Fibroblast of the aortic adventitia (primary cell): ENCODE measurements at regions not wholly inside any gene's neighbourhood (a gene's known extent, or its start where the extent isn't known, plus 50 kb on each side); places are given as distances from the start of the nearest gene placed in this dataset.

Source experiments
- DNase-seq: peaks from one replicate; pipeline ENCODE4 v3.0.0-alpha.2; 2010; ENCODE audit warnings: low read depth
- H3K4me3 ChIP-seq: 2 replicates; pipeline ENCODE4 v1.5.1; 2011; ENCODE audit warnings: low read depth, mild to moderate bottlenecking, control low read depth, low read length, moderate library complexity
- TF ChIP-seq, protein P1 (sequence below): IDR thresholded peaks from 2 replicates; pipeline ENCODE4 v1.5.1; 2011; ENCODE audit warnings: mild to moderate bottlenecking, low read length, control low read depth, inconsistent platforms; ENCODE audit not compliant: insufficient read depth

DNA sequence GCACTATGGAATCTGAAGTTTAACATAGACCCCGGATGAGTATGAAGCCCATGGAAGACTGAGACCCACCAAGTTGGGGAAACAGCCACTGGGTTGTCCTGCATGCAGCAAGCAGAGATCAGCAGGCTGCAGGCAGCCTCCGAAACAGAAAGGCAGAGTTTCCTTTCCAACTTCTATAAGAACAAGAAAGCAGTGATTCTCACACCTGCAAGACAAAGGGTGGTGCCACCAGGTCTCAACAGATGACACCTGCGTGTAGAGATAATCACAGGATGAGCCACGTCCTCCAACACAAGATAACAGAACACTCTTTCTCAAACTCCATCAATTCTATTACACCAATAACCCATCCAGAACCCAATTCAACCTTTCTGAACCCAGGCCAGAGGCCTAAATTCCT, 457.9 kb downstream of the FOXO1 start:
- DNase-seq: no peak
- TF ChIP-seq, protein P1, sequence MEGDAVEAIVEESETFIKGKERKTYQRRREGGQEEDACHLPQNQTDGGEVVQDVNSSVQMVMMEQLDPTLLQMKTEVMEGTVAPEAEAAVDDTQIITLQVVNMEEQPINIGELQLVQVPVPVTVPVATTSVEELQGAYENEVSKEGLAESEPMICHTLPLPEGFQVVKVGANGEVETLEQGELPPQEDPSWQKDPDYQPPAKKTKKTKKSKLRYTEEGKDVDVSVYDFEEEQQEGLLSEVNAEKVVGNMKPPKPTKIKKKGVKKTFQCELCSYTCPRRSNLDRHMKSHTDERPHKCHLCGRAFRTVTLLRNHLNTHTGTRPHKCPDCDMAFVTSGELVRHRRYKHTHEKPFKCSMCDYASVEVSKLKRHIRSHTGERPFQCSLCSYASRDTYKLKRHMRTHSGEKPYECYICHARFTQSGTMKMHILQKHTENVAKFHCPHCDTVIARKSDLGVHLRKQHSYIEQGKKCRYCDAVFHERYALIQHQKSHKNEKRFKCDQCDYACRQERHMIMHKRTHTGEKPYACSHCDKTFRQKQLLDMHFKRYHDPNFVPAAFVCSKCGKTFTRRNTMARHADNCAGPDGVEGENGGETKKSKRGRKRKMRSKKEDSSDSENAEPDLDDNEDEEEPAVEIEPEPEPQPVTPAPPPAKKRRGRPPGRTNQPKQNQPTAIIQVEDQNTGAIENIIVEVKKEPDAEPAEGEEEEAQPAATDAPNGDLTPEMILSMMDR: no peak
- no peak overlapping the region for H3K4me3 ChIP-seq

DNA sequence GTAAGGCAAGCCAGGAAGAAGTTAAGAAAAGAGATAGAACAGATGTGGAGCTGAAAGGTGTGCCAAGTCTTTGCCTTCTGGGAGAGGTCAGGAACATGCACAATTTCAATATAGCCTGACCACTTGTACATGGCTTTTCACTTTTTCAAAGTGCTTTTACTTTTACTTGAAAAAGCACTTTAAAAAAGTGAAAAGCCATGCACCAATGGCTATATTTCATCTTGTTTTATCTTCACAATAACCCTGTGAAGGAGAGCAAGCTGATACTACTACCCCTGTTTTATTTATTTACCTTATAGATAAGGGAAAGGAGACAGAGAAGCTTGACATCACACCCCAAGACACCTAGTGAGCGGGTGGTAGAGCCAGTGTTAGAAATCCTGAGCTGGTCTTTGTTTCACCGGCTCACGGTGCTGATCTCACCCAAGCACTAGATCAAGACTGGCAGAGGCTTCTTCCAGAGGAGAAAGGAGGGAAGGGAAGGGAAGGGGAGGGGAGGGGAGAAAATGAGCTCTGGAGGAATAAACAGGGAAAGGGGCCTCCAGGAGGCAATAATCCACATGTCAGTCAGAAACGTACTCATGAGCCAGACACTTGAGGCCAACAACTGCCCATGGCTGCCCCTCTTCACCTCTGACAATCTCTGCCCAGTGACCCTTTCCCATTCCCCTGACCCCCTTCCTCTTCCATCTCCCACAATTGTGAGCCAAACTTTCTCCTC, 455.4 kb downstream of the FOXO1 start:
- no peak for DNase-seq
- TF ChIP-seq, protein P1: no peak
- H3K4me3 ChIP-seq: no peak overlapping the region

DNA sequence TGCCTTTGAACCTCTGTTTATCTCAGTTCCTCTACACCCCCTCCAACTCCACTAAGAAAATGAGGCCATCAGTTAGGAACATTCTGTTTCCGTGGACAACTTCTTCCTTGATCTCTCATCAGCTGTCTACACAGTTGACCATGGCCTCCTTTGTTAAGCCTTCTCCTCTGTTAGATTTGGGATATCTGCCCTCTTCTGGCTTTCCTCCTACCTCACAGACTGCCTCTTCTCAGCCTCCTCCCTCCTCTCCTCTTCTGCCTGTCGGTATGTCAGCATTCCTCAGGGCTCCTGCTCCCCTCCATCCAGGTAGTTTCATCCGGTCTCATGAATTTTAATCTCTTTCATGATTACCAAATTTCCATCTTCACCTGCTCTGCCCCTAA, 454.9 kb downstream of the FOXO1 start:
- TF ChIP-seq, protein P1: no peak
- no peak for DNase-seq
- no peak overlapping the region for H3K4me3 ChIP-seq

DNA sequence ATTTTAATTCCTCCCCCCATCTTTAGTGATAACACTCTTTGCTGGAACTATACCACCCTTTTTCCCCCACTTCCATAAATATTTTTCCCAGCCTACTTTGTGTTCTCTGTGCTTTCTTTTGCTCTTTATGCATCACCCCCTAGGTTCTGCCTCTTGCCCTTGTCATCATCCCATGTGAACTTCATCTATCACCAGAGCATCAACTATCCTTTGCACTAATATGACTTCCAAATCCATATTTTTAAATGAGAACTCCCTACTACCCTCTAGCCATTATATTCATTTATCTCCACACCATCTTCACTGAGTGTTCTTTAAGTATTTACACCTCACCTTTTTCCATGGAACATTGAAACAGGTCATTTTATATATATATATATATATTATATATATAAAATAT, 452.7 kb downstream of the FOXO1 start:
- no peak for DNase-seq
- H3K4me3 ChIP-seq: no peak overlapping the region
- TF ChIP-seq, protein P1: no peak

DNA sequence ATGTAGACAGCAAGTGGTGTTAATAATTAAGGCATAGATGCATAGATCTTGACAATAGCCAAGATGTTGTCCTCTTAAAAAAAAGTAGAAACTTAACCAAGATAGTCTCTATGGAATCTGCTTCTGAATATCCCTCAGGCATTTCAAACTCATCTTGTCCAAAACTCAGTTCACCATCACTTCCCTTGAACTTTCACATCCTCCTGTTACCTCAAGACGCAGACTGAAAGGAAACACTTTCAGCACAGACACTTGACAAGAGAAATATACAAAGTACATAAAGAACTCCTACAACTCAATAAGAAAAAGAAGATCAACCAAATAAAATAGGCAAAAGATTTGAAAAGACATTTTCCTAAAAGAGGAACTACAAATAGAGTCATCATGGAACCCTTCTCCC, 451.1 kb downstream of the FOXO1 start:
- no peak for DNase-seq
- no peak overlapping the region for H3K4me3 ChIP-seq
- TF ChIP-seq, protein P1: no peak

DNA sequence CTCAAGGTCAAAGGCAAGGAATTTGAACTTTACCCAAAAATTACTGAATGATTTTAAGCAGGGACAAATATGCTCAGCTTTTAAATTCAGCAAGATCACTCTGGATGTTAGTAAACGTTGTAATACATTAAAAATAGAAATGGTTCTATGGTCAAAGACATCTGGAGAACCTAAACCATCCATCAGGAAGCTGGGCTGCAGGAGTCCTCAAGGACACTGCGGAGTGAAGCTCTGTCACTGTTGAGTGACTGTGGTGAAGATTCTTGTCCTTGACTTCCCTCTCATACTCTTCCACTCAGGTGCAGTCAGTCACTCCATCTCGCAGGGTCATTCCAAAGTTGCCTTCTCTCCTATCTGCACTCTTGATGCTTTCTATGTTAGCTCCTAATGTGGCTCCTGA, 450.7 kb downstream of the FOXO1 start:
- TF ChIP-seq, protein P1: no peak
- DNase-seq: no peak
- H3K4me3 ChIP-seq: no peak overlapping the region

DNA sequence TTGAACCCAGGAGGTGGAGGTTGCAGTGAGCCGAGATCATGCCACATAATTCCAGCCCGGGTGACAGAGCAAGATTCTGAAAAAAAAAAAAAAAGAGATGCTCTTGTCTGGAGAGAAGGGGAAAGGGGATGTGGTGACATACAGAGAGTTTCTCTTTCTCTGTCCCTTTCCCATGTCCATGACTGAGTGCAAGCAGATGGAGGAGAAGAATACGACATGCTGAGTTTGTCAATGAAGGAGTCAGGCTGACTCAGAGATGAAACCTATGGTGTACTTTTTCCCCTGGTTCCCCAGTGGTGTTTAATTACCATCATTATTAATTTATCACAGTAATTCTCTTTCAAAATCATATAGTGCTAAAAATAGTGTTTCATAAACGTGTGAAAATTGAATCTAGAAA, 448.8 kb downstream of the FOXO1 start:
- DNase-seq: no peak
- H3K4me3 ChIP-seq: no peak overlapping the region
- TF ChIP-seq, protein P1: no peak
